Smooth muscle cell (in vitro differentiated cells): ENCODE measurements at regions not wholly inside any gene's neighbourhood (a gene's known extent, or its start where the extent isn't known, plus 50 kb on each side); places are given as distances from the start of the nearest gene placed in this dataset.
A peak's percentile ranks its signal among the peaks of the same experiment; 100 is the strongest.

ENCODE experiments used
- DNase-seq: peaks from one replicate; lab custom pipeline; 2025; ENCODE audit not compliant: unreplicated experiment; lab: John Stamatoyannopoulos, UW
- H2AFZ ChIP-seq: fragments of 200-600 bp; sonication (generic); 2 replicates; pipeline ENCODE4 v1.6.0; 2016; ENCODE audit warnings: antibody characterized with exemption, low read depth, mild to moderate bottlenecking
- H3F3A ChIP-seq: fragments of 200-600 bp; sonication (generic); 2 replicates; pipeline ENCODE4 v1.6.0; 2017; ENCODE audit warnings: antibody characterized with exemption, low read depth
- H3K27ac ChIP-seq: fragments of 200-600 bp; sonication (generic); 2 replicates; pipeline ENCODE4 v1.5.1; 2016; ENCODE audit warnings: low read depth, mild to moderate bottlenecking
- H3K27me3 ChIP-seq: fragments of 200-600 bp; sonication (generic); 2 replicates; pipeline ENCODE4 v1.6.1; 2016; ENCODE audit warnings: low read depth, mild to moderate bottlenecking
- H3K36me3 ChIP-seq: fragments of 200-600 bp; sonication (generic); 2 replicates; pipeline ENCODE4 v1.5.1; 2016; ENCODE audit warnings: low read depth
- H3K4me1 ChIP-seq: fragments of 200-600 bp; sonication (generic); 2 replicates; pipeline ENCODE4 v1.5.1; 2016; ENCODE audit warnings: low read depth
- H3K4me2 ChIP-seq: fragments of 200-600 bp; sonication (generic); 2 replicates; pipeline ENCODE4 v1.6.0; 2016; ENCODE audit warnings: mild to moderate bottlenecking
- H3K4me3 ChIP-seq: fragments of 200-600 bp; sonication (generic); 2 replicates; pipeline ENCODE4 v1.5.1; 2016; ENCODE audit warnings: mild to moderate bottlenecking
- H3K79me2 ChIP-seq: fragments of 200-600 bp; sonication (generic); 2 replicates; pipeline ENCODE4 v1.6.0; 2016; ENCODE audit warnings: low read depth, mild to moderate bottlenecking
- H3K9ac ChIP-seq: fragments of 200-600 bp; sonication (generic); 2 replicates; pipeline ENCODE4 v1.6.0; 2016; ENCODE audit warnings: low read depth
- H3K9me3 ChIP-seq: fragments of 200-600 bp; sonication (generic); replicated peaks from 2 replicates; pipeline ENCODE4 v1.5.1; 2016; ENCODE audit warnings: low read depth
- H4K20me1 ChIP-seq: fragments of 200-600 bp; sonication (generic); 2 replicates; pipeline ENCODE4 v1.6.0; 2016; ENCODE audit warnings: low read depth
- WGBS: methylation state at CpG from one replicate; pipeline ENCODE4 v1.1.7; 2016; ENCODE audit warnings: low lambda C conversion rate; 5-methylcytosine and 5-hydroxymethylcytosine counted together
- TF ChIP-seq, protein P1 (sequence below): fragments of 200-600 bp; sonication (generic); IDR thresholded peaks from 2 replicates; pipeline ENCODE4 v1.5.1; 2017; ENCODE audit warnings: borderline replicate concordance, mild to moderate bottlenecking, antibody characterized with exemption; ENCODE audit not compliant: insufficient read depth, poor library complexity, severe bottlenecking

DNA sequence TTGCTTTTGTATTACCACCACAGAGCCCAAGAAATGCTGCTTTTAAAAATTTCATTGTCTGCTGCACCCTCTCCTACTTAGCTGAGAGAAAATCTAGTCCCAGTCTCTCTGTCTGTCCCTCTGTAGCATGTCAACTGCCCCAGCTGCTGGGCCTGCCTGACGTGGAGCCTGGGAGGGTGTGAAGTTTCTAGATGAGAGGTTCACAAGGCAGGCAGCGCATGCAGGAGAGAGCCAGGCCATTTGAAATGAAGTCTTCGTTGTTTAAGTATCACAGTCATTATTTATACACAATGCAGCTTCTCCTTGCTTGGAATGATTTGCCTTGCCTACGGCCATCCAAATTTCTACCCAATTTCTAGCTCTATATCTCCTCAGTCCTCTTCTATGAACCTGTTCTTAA is 306.8 kb upstream of the PLXNA2 start:
- H3F3A ChIP-seq: no peaks in the 10 kb centered on the region
- H3K79me2 ChIP-seq: no peaks in the 10 kb centered on the region
- no peaks in the 10 kb centered on the region for H3K9me3 ChIP-seq
- no peak overlapping the region for H3K27ac ChIP-seq
- no peaks in the 10 kb centered on the region for H3K27me3 ChIP-seq
- DNase-seq: no peak
- H3K4me3 ChIP-seq: no peak overlapping the region
- no peaks in the 10 kb centered on the region for H3K4me1 ChIP-seq
- H3K36me3 ChIP-seq: no peaks in the 10 kb centered on the region
- H3K9ac ChIP-seq: no peak overlapping the region
- H3K4me2 ChIP-seq: no peak overlapping the region
- 94% methylated on average over 4 of the region's 4 CpGs for WGBS
- TF ChIP-seq, protein P1, sequence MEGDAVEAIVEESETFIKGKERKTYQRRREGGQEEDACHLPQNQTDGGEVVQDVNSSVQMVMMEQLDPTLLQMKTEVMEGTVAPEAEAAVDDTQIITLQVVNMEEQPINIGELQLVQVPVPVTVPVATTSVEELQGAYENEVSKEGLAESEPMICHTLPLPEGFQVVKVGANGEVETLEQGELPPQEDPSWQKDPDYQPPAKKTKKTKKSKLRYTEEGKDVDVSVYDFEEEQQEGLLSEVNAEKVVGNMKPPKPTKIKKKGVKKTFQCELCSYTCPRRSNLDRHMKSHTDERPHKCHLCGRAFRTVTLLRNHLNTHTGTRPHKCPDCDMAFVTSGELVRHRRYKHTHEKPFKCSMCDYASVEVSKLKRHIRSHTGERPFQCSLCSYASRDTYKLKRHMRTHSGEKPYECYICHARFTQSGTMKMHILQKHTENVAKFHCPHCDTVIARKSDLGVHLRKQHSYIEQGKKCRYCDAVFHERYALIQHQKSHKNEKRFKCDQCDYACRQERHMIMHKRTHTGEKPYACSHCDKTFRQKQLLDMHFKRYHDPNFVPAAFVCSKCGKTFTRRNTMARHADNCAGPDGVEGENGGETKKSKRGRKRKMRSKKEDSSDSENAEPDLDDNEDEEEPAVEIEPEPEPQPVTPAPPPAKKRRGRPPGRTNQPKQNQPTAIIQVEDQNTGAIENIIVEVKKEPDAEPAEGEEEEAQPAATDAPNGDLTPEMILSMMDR: no peak
- no peak overlapping the region for H2AFZ ChIP-seq
- H4K20me1 ChIP-seq: no peaks in the 10 kb centered on the region

DNA sequence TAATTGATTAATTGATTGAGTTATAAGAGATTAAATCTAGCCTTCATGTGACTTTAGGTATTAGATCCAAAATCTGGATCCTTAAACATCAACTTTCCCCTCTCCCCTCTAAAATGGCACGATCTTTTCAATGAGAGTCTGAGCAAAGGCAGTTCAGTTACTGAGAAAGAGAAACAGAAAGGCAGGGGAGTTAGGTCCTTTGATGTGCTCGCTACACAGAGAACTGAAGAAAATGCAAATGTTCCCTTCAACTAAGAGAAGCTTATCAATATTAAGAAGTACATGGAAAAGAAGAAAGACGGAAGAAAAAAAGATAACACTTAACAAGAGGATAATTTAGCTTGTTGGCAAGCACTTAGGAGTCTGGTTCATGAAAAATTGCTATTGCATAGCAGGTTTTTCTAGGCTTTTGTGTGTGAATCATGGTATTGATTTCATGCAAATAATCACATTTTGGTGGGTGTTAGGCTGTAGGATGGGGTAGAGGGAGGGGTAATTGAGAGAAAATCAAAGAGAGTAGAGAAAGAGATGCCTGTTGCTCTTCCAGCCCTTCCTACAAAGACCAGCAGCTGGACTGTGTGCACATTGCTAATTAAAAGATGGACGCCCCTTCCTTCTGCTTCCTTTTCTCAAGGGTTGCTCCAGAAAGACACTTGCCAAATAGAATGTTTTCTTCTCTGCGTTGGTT is 307.6 kb upstream of the PLXNA2 start:
- Histone ChIP-seq H3K27me3 (no peaks in the 10 kb centered on the region), H3K27ac (no peak overlapping the region), H3K9me3 (no peaks in the 10 kb centered on the region), H3K9ac (no peak overlapping the region), H3K4me2 (no peak overlapping the region), H2AFZ (no peak overlapping the region), H3K79me2 (no peaks in the 10 kb centered on the region), H3K36me3 (no peaks in the 10 kb centered on the region), H3K4me1 (no peaks in the 10 kb centered on the region), H4K20me1 (no peaks in the 10 kb centered on the region), H3F3A (no peaks in the 10 kb centered on the region), H3K4me3 (no peak overlapping the region)
- DNase-seq: no peak
- TF ChIP-seq, protein P1: no peak
- 85% methylated on average over 5 of the region's 5 CpGs for WGBS

DNA sequence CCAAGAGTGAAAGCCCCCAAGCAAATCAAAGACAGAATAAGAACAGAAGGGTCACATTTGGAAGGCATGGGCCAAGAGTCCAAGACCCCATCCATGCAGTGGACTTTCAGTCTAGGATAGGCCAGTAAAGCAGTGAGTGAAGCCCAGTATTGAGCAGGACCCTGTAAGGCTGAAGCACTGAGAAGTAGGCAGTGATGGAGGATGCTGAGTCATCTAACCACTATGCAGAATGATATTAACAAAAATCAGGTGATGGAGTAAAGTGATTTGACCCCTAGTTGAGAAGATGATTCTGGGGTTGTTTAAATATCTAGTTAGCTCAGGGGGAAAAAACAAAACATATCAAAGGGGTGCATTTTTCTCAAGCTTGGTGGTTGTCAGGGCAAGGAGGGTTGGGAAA is 308.7 kb upstream of the PLXNA2 start:
- TF ChIP-seq, protein P1: no peak
- no peaks in the 10 kb centered on the region for H3K36me3 ChIP-seq
- no peaks in the 10 kb centered on the region for H4K20me1 ChIP-seq
- H3K27ac ChIP-seq: no peak overlapping the region
- no peak overlapping the region for H3K4me3 ChIP-seq
- no peaks in the 10 kb centered on the region for H3K79me2 ChIP-seq
- H3K9ac ChIP-seq: no peak overlapping the region
- no peak overlapping the region for H3K4me2 ChIP-seq
- no peaks in the 10 kb centered on the region for H3F3A ChIP-seq
- no peaks in the 10 kb centered on the region for H3K27me3 ChIP-seq
- no peak overlapping the region for H2AFZ ChIP-seq
- H3K4me1 ChIP-seq: no peaks in the 10 kb centered on the region
- H3K9me3 ChIP-seq: no peaks in the 10 kb centered on the region
- DNase-seq: no peak

DNA sequence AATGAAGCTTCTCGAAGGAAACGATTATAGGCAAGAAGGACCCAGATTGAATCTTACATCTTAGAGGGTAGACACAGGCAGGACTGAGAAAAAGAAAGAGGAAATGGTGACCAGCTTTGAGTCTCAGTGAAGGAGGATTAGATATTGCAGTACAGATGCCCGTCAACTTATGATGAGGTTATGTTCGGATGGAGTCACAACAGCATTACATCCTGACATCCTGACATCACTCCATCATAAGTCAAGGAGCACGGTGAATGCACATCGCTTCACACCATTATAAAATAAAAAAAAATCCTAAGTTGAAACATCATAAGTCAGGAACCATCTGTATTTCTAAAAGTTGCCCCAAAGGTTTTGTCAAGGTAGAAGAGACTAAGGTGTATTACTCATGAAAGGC is 312.3 kb upstream of the PLXNA2 start:
- no peak overlapping the region for H3K4me3 ChIP-seq
- H4K20me1 ChIP-seq: no peaks in the 10 kb centered on the region
- no peaks in the 10 kb centered on the region for H3K9me3 ChIP-seq
- H3K79me2 ChIP-seq: no peaks in the 10 kb centered on the region
- DNase-seq: no peak
- no peak overlapping the region for H3K4me2 ChIP-seq
- no peak overlapping the region for H2AFZ ChIP-seq
- H3F3A ChIP-seq: no peaks in the 10 kb centered on the region
- H3K4me1 ChIP-seq: no peaks in the 10 kb centered on the region
- peak overlapping the region; percentile 67 for H3K27ac ChIP-seq
- no peaks in the 10 kb centered on the region for H3K36me3 ChIP-seq
- 99% methylated on average over 6 of the region's 6 CpGs for WGBS
- TF ChIP-seq, protein P1: no peak
- no peak overlapping the region for H3K9ac ChIP-seq
- H3K27me3 ChIP-seq: no peaks in the 10 kb centered on the region
